HG03135 (cell line): ENCODE measurements at regions not wholly inside any gene's neighbourhood (a gene's known extent, or its start where the extent isn't known, plus 50 kb on each side); places are given as distances from the start of the nearest gene placed in this dataset.
A peak's percentile ranks its signal among the peaks of the same experiment; 100 is the strongest.

Source experiments
- ATAC-seq: cut with Tn5 transposase; IDR thresholded peaks from one replicate; pipeline ENCODE4 v1.9.1; 2021; ENCODE audit warnings: mild to moderate bottlenecking, moderate library complexity; ENCODE audit not compliant: unreplicated experiment

DNA sequence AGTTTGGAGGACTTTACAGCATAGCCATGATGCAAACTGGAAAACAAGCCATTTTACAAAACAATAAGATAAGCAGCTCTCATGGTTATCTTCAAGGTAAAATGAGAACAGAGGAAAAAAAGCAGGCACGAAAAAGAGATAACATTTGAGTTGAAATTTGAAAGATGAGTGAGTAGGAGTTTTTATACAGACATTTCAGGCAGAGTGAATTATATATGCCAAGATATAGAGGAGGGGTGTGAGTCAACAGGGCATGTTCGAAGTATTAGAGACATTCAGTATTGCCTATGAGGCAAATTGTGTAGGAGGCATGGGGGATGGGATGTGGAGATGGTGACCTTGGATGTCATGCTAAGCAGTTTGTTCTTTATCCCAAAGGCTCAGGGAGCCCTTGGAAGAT is 240.5 kb upstream of the MAN1A1 start:
- ATAC-seq = no peak

DNA sequence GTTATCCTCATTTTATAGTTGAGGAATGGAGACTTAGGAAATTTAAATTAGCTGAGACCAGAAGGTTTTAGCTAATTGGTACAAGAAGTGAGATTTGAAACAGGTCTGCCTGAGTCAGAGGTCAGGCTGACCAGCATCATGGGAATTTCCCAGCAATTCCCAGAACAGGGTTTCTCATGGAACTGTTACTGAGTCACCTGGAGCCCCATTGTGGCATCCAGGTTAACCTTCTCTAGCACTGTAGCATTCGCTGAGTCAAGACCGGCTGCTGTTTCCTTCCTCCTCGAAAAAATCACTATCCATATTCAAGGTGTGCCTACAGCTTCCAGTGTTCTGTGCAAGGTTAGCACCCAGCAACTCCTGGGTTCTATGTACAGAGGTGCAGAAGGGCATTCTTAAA is 238.0 kb upstream of the MAN1A1 start:
- no peak for ATAC-seq

DNA sequence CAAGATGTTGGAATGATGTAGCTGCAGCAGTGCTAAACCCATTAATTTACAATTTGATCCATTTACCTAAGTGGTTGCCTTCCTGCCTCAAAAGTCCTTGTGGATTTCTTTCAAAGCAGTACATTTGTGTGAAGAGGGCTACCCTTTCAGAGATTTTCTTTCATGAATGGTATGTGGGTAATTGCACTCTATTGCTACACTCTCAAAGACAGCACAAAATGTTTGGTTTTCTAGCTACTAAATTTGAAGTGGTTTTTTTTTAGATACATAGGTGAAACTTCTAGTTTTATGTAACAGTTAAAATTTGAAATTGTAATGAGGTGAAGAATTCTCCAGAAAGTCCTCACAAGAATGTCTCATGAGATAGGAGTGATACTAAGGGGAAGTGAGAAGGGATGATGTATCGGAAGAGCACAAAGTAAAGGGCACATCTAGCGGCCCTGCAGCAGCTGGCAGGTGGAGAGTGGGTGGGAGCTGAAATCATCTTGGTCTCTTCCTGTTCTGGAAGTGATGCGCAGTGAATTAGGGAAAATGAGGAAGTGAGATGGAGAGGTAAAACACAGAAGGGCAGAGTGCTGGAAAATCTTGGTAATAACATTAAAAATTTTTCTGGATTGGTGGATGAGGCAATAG is 236.8 kb upstream of the MAN1A1 start:
- peak; percentile 92 for ATAC-seq

DNA sequence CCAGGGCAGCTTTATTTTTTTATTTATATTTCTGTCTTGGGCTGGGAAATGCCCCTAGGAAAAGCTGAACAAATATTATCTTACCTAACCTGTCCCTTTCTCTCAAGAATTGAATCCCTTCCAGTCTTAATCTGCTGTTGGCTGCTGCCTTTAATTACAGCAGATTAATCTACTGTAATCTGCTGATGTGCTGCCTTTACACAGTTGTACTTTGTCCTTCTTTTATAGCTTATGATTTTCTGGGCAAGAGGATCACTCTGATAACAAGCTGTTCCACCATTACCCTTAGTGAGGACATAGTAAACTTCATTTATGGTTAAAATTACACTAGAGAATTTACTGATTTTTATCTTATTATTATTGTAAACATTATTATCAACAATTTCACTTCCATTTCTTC is 234.5 kb upstream of the MAN1A1 start:
- no peak for ATAC-seq

DNA sequence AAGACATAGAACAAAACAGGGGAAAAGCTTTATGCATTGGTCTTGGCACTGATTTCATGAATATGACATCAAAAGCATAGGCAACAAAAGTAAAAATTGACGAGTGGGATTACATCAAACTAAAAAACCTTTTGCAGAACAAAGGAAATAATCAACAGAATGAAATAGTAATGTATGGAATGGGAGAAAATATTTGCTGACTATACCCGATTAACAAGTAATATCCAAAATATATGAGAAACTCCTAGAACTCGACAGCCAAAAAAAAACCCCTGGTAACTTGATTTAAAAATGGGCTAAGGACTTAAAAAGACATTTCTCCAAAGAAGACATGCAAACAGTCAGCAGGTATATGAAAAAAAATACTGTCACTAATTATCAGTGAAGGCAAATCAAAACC is 231.7 kb upstream of the MAN1A1 start:
- ATAC-seq = no peak

DNA sequence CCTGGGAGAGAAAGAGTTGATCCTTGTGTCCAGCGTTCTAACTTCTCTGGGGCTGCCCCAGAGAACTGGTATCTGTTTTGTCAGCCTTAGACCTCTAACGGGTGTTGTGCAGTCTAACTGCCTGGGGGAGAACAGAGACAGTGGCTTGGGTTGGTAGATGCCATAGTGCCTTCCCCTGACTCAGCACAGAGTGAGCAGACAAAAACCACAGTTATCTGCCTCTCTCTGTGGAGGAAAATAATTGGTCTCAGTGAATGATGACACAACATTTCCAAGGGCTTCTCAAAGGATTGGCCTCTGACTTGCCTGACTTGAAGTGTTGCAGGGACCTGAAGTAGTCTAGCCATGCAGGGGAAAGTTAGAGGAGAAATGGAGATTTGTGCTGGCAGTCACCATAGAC is 226.2 kb upstream of the MAN1A1 start:
- ATAC-seq = no peak

- no peak for ATAC-seq
These were observed 219.0 kb upstream of the MAN1A1 start for GRCh38 chr6:119568580-119568979.

GRCh38 chr6:119566546-119567260 is 217.1 kb upstream of the MAN1A1 start:
- ATAC-seq = no peak

- ATAC-seq = no peak
These were observed 216.3 kb upstream of the MAN1A1 start for GRCh38 chr6:119565893-119566292.

- ATAC-seq = no peak
These were observed 212.6 kb upstream of the MAN1A1 start for GRCh38 chr6:119562168-119562567.

- no peak for ATAC-seq
These were observed 210.0 kb upstream of the MAN1A1 start for GRCh38 chr6:119559586-119559985.

DNA sequence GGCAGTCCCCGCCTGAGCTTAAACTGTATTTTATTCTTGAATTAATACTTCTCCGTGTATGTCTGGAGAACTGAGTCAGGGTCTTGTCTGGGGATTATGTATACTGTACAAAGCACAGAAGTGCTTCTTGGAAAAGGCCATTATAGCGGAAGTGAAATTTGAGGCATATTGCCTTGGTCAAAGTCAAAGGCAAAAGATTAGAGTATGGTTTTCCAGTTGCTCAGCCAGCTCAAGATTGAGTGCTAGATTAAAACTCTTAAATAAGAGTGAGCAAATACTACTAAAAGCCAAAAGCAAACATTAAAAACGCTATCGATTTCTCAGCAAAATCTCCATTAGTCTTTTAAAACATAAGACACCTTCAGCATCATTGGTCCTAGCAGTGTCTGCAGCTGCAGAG is 207.7 kb upstream of the MAN1A1 start:
- ATAC-seq = no peak

- no peak for ATAC-seq
These were observed 202.5 kb upstream of the MAN1A1 start for GRCh38 chr6:119552021-119552420.

DNA sequence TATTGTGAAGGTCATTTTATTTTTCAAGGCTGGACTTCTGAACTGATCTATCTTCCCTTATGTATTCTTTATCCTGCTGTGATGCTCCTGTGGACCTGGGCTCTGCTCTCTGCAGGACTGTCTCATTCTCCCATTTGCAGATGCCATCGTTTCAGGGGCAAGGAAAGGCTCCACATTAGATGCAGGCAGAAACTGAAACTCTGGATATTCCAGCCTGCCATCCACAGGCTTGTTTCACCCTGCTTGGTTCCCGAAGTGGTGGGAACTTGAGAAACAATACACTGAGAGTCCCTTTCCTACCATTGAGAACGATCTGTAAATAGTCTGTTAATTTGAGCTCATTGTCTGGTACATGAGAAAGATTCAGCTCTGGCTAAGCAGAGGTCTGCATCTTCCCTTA is 197.5 kb upstream of the MAN1A1 start:
- ATAC-seq = no peak

DNA sequence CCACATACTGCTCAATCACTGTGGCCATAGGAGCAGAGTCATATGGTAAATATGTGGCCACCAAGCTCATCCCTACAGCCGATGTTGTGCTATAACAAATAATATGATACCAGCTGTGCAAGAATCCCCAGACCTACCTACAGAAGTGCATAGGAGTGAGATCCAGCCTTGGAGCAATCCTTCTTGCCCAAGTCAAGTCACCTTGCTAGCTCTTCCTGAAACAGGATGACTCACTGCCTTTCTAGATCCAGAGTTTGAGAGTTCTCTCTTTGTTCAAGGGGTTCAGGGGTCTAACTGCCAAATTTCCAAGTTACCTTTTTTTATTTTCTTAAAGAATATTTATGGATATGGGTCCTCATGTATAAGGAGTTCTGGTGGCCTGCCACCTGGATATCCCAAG is 195.7 kb upstream of the MAN1A1 start:
- ATAC-seq = no peak

DNA sequence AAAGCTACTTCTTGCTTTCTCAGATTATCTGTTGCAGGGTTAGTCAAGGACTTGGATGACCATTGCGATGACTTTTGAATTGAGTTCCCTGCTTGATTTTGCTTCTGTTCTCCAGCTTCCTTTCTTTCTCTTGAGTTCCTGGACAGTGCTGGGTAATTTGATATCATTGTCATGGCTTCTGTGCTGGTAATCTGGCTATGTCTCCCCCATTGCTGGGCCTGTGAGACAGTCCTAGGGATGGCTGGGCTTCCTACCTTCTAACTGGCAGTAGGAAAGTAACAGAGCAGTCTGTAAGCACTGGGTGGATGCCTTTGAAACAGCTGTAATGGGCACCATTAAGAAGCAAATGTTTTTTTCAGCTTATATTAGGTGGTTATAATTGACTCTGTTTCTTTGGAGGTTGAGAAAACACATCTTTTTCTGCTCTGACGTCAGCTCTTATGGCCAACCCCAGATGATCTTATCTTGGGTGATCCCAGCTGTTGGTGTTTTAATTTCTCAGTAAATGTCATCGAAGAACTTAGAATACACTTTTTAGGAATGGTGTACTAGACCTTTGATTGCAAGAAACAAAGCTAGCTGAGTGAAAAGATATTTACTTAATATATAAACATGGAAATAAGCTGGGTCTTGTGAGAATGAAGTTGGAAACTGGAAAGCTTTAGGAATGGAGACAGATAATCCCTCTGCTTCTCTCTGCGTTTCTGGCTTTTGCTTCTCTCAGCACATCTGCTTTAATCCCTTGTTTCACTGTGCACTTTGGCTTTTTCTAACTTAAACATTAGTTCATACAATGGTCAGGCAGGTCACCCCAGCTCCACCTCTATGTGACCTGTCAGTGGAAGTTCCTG is 195.0 kb upstream of the MAN1A1 start:
- ATAC-seq = no peak

DNA sequence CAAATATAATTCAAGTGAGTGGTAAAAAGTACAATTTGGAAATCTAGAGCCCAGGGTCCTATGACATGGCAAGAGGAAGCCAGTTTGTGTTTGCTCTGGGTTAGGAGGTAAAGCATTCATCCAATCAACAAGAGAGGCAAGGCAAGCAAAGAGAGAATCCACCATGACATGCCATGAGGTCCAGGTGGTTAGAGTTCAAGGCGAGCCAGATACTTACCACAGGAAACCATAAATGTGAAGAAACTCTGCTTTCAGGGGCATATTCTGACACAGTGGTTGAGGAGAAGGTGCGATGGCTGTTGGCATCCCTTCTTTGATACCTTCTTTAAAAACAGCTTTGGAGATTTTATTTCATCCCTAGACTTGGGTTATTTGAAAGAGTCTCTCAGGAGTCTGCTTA is 193.8 kb upstream of the MAN1A1 start:
- ATAC-seq = no peak

DNA sequence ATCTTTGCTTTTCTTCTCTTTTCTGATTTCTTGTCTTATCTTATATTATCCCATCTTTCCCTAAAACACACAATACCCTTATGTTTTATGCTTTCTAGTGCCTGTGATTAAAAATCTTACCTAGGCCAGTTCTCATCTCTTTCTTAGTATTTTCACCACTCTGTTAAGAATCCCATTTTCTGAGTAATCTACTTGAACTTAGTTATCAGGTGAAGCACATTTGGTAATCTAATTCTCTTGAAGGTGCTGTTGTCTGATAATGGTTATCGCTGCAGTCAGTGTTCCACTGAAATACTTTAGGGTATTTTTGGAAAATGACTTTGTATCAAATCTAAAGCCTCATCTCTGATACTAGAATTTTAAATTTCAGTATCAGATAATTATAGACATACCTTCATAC is 192.5 kb upstream of the MAN1A1 start:
- no peak for ATAC-seq

GRCh38 chr6:119541132-119541905 is 191.8 kb upstream of the MAN1A1 start:
- ATAC-seq = no peak

DNA sequence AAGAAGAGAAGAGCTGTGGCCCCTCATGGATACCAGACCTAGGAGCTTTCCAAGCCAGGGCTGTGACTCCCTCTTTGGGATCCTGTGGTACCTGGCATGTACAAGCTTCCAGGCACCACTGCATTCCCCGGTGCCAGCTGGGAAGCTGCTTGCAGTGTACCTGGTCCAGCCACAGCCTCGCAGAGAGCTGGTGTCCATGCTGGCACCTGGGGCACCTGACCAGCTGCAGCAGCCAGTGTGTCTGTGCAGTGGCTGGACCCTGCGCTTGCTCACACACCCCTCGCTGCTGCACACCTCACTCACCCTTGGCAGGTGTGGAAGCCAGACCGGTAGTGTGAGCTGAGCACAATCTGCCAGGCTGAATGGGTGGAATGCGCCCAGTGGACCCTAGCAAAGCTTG is 190.9 kb upstream of the MAN1A1 start:
- no peak for ATAC-seq

DNA sequence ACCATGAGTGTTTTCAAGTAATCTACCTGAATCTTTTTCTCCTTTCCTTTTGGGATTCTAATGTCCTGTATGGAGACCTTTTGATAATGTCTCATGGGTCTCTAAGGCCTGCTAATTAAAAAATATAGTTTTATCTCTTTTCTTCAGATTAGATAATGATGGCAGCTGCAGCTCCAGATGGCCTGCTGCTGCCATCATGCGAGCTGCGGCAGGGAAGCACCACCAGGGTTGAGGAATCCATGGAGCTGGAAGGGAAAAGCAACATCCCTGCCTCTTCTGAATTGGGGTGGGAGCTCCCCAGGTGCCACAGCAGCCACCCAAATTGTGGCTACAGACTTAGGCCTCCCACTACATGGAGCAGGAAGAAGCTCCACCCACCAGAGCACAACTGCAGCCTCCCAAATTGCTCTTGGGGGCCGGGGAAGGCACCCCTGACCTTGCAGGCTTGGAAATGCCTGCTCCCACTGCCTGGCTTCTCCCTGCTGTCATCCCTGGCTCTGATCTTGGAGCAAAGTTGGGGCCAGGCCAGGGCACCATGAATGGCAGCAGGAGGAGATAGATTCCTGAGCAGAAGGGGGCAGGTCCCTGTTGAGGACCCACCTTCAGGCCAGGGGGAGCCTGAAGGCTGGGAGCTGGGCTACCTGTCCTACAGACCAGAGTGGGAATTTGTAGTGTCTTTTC is 189.6 kb upstream of the MAN1A1 start:
- no peak for ATAC-seq
